Stimulated activated CD8-positive, alpha-beta memory T cell treated with anti-CD3 and anti-CD28 coated beads, Interleukin-15, amount 100 ng/mL, for 48 hours (primary cell): ENCODE measurements at regions not wholly inside any gene's neighbourhood (a gene's known extent, or its start where the extent isn't known, plus 50 kb on each side); places are given as distances from the start of the nearest gene placed in this dataset.

Experiments
- DNase-seq, 2 donors: peaks; one replicate each; pipeline ENCODE4 v3.0.0-alpha.2; 2020; ENCODE audit warnings: low read depth in 2 of 2

DNA sequence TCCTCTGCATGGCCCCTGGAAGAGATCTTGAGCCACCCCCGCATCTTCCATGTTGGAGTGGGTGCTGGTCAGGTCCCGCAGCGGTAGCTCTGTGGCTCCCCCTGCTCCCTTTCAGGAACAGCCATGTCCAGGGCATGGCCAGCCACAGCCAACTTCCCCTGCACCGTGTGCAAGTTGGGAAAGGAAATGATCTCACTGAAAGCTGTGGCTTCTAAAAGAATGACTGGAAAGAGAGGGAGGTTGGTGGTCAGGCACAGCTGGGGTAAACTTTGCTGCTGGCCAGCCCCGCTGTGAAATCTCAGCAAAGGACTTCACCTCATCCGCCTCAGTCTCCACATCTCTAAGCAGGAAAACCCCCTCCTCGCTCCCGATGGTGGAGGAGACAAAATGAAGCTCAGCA lies 153.6 kb upstream of the CST7 start:
- DNase-seq: no peak

- DNase-seq: no peak
Measured at GRCh38 chr20:24796236-24796635, 152.8 kb upstream of the CST7 start.

DNA sequence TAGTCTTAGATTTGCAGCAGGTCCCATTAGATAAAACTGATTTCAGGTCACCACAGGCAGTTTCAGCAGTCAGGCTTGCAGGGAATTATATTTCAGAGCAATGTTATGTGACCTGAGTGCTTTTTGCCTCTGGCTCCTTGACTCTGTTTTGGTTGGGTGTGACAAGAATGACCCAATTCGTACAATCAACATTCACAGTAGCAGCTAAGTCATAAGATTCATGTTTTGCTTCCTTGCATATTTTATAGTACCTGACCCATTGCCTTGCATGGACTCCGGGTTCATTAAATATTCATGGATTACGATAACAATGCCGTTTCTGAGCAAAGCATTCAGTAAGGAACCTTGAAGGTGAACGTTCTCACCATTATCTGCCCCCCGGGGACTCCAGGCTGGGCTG lies 152.0 kb upstream of the CST7 start:
- no peak for DNase-seq

- no peak for DNase-seq
Measured at GRCh38 chr20:24797745-24798655, 151.1 kb upstream of the CST7 start.

DNA sequence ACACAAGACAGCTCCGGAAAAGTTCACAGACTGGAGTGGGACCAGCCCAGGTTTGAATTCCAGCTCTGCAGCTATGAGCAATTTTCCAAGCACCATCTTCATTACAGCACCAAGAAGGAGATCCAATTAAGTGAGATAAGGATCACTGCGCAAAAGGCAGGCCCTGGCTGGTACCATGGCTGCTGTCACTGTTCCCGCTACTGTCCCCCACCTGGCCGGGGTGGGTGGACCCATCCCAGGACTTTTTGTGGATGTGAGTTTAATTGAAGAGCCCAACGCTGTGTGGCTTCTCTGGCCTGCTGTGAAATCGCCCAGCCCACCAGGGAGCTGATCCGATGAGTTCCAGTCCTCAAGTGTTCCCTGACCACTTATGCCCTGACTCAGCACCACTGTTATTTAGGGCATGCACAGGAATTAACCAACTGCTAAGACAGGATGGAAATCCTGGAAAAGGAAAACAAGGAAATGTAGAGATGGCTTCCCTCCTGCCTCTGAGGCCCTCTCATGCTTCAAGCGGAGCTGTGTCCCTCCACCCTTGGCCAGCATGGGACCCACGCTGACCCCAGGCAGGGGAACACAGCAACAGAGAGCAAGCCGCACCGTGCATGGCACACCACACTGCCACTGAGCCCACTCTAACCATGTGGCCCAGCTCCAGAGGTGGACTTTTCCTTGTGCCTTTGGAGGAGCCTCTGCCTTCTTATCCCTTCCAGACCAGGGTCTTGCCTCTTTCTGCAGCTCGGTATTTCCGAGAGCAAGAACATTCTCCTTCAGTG lies 150.0 kb upstream of the CST7 start:
- no peak for DNase-seq

DNA sequence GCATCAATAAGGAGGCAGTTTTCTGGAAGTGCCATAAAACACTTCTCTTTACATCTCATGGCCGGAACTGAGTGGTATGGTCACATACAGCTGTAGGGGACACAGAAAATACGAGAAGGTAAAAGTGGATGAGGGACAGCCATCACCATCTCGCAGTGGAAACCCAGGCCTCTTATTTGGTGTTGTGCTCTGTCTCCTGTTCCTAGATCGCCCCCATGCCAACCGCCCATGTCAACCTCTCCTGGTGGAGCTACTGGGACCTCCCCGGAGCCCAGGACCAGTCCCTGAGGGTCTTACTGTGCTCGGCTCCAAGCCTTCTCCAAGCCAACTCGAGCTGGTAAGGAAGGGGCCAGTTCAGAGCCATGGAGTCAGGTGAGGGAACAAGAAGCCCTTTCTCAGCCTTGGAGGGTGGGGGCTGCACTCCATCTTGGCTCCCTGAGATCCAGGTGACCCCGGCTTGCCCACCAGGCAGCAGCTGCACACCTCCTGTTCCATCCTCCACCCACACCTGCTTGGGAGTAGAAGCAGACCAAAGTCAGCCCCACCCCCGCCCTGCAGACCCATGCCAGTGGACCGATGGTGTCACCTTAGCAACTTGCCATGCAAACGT lies 149.0 kb upstream of the CST7 start:
- DNase-seq: no peak

DNA sequence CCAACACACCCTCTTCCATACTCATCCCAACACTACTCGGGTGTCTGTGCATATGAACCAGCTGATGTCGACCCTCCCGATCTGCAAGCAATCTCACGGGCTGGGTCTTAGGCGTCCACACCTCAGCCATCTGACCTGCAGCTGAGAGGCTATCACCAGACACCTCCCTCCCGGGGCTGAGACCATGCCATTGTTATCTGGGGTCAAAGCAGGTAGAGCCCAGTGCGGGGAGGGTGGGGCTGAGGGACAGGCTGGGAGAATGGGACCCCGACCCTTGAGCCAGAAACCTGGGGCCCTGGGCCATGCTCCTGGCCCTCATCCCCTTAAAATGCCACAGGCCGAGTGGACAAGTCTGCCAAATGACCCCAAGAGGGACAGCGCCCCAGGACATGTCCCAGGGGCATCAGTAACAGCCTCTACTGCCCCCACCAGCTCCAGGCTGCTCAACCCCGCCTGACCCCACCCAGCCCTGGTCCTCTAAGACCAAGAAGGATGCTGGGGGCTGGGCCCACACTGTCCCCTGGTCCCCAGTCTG lies 146.7 kb upstream of the CST7 start:
- DNase-seq: no peak

- DNase-seq: no peak
Measured at GRCh38 chr20:24804481-24805206, 144.4 kb upstream of the CST7 start.

GRCh38 chr20:24805456-24806238 lies 143.4 kb upstream of the CST7 start:
- DNase-seq: no peak

GRCh38 chr20:24806705-24807676 lies 142.1 kb upstream of the CST7 start:
- no peak for DNase-seq

GRCh38 chr20:24808616-24809015 lies 140.5 kb upstream of the CST7 start:
- DNase-seq: no peak

DNA sequence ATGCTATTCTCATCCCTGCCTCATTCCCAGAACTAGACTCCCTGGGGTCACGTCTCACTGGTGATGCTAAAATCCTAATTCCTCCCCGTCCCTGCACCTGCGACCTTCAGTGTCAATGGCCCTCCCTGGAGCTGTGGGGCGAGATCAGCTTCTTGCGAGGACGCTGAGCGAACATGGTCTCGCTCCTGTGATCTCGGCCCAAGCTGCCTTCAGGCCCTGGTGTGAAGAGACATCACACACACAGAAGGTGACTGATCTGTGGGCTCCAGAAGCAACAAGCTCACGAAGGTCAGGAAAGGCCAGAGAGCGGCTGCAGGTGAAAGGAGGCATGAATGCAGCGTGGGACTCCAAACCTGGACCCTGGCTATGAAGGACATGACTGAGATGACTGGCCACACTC lies 139.5 kb upstream of the CST7 start:
- no peak for DNase-seq

GRCh38 chr20:24810676-24811407 lies 138.2 kb upstream of the CST7 start:
- no peak for DNase-seq

DNA sequence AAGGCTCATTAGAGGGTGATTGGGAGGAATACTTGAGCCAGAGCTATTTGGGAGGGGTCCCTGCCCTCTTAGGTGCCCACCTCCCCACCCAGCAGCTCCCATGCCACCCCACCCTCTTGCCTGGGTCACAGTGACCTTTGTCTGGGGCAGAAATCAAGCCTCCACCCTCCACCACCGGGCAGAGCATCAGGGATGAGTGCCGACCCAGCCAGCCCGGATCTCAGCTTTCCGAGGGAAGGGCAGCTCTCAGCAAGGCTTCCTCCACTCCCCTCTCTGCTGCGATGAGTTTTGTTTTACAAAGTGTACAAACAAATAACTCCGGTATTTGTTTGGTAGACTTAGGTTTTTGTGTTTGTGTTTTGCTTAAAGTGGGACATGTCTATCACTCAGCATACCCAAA lies 136.7 kb upstream of the CST7 start:
- no peak for DNase-seq

DNA sequence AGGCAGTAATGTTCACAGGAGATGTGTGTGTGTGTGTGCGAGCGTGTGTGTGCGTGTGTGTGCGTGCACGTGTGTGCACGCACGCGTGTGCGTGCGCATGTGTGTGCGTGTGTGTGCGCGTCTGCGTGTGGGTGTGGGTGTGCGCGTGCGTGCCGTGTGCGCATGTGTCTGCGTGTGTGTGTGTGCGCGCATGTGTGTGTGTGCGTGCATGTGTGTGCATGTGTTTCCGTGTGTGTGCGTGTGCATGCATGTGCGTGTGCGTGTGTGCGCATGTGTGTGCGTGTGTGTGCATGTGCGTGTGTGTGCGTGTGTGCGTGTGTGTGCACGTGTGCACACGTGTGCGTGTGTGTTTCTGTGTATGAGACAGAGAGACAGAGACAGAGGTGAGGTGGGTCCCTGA lies 136.0 kb upstream of the CST7 start:
- DNase-seq: no peak

DNA sequence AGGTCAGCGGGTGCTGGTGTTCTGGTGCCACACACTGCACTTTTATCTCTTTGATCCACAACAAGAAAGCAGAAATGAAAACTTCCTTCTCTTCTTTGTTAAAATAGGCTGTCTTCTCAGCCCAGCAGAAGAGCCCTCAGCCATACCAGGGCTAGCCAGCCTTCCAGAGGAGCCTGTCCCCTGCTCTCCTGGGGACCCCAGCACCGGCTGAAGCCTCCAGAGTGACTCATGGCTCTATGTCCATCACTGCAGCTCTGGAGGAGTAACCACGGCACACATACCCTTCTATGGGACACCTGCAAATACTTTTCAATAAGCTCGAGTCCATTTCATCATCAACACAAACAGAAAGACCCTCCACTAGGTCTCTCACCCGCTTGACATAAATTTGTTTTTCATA lies 135.6 kb upstream of the CST7 start:
- DNase-seq: no peak

GRCh38 chr20:24813936-24814335 lies 135.1 kb upstream of the CST7 start:
- DNase-seq: no peak

- no peak for DNase-seq
Measured at GRCh38 chr20:24814556-24815195, 134.4 kb upstream of the CST7 start.
